ENCODE measurements at regions not wholly inside any gene's neighbourhood (a gene's known extent, or its start where the extent isn't known, plus 50 kb on each side); places are given as distances from the start of the nearest gene placed in this dataset.
A peak's percentile ranks its signal among the peaks of the same experiment; 100 is the strongest.
"Not testable (repeated sequence)": the region's sequence is repeated elsewhere in the genome, so short reads cannot be mapped to it uniquely, and the experiment has no call there.

DNA sequence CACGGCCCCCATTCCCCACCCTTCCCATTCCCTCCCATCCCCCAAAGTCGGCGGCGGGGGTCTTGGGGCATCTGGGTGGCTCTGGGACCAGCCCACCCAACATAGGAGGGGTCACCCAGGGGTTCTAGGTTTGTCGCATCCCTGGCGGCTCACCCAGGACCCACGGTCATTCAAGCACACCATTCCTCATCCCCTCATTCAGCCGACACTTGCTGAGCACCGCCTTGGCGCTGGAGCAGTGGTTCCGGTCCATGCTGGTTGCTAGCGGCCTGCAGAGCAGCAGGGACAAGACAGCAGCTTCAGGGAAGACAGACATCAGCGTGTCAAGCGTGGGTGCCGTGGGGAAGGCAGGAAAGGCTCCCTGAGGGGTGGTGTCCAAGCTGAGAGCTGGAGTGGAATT, 50.5 kb upstream of the OTOS start:
- Mint-ChIP-seq H3K27me3 (peaks cover 31% of the 10 kb centered on the region), H3K9me3 (peaks cover 11 to 22% of the 10 kb centered on the region in 2 donors), H3K4me1 (no peaks in the 10 kb centered on the region), H3K4me3 (no peak overlapping the region), H3K27ac (no peak overlapping the region)
- ATAC-seq (no peak), DNase-seq (no peak)

DNA sequence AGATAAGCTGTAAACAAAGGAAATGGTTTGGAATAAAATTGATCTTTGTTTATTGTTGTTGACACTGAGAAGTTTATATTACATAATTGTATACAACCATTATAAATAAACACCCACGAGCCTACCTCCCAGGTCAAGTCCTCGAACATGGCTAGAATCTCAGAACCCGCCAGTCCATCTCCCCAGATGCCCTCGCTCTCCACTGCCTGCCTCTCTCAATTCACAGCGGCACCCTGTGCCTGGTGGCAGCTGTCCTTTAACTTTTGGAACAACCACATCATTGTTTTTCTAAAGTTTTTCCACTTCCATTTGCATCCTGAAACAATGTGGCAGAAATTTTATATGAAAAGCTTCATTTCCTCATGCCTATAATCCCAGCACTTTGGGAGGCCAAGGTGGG, 52.2 kb upstream of the OTOS start:
- no peak for DNase-seq
- H3K4me1 Mint-ChIP-seq = no peaks in the 10 kb centered on the region
- peaks cover 27% of the 10 kb centered on the region for H3K27me3 Mint-ChIP-seq
- no peak overlapping the region for H3K4me3 Mint-ChIP-seq
- peaks cover 6 to 9% of the 10 kb centered on the region in 2 donors for H3K9me3 Mint-ChIP-seq
- H3K27ac Mint-ChIP-seq = no peak overlapping the region
- no peak for ATAC-seq

DNA sequence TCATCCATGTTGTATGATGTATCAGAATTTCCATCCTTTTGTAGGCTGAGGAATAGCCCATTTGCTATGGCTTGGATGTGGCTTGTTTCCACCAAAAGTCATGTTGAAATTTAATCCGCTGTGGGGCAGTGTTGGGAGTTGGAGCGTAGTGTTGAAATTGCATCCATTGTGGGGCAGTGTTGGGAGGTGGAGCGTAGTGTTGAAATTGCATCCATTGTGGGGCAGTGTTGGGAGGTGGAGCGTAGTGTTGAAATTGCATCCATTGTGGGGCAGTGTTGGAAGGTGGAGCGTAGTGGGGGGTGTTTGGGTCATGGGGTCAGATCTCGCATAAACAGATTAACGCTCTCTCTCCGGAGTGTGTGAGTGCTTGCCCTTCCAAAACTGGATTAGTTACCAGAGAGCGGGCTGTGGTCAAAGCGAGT, 53.9 kb upstream of the OTOS start:
- H3K9me3 Mint-ChIP-seq, ATAC-seq, H3K4me1 Mint-ChIP-seq, DNase-seq, H3K4me3 Mint-ChIP-seq: not testable (repeated sequence)
- peaks cover 24% of the 10 kb centered on the region for H3K27me3 Mint-ChIP-seq
- H3K27ac Mint-ChIP-seq = peak overlapping the region in 1 of 2 donors; percentile 38

DNA sequence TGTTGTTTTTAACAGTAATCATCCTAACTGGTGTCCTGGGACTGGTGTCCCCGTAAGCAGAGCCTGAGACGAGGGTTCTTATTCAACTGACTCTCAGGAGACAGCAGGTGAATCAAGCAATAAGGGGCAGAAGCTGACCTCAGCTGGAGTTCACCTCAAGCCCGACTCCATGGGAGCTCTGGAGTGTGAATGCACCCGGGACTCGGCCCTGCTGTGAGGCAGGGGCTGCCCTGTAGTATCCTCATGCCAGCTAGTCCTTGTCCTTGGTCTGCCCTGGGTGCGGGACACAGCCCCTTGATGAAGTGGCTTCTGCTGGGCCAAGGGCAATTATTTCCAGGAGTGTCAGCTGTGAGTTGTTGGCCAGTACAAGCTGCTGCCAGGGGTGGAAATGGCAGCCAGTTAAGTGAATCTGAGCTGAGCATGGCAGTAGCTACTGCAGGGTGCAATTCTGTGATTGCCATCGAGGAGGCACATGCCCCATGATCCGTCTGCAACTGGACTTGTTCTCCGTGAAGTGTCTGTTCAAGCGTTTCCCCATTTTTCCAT, 54.9 kb upstream of the OTOS start:
- ATAC-seq (no peak), DNase-seq (no peak)
- no peak overlapping the region for H3K4me3 Mint-ChIP-seq
- H3K27me3 Mint-ChIP-seq = peaks cover 24% of the 10 kb centered on the region
- no peaks in the 10 kb centered on the region for H3K4me1 Mint-ChIP-seq
- no peaks in the 10 kb centered on the region for H3K9me3 Mint-ChIP-seq
- H3K27ac Mint-ChIP-seq = no peak overlapping the region

DNA sequence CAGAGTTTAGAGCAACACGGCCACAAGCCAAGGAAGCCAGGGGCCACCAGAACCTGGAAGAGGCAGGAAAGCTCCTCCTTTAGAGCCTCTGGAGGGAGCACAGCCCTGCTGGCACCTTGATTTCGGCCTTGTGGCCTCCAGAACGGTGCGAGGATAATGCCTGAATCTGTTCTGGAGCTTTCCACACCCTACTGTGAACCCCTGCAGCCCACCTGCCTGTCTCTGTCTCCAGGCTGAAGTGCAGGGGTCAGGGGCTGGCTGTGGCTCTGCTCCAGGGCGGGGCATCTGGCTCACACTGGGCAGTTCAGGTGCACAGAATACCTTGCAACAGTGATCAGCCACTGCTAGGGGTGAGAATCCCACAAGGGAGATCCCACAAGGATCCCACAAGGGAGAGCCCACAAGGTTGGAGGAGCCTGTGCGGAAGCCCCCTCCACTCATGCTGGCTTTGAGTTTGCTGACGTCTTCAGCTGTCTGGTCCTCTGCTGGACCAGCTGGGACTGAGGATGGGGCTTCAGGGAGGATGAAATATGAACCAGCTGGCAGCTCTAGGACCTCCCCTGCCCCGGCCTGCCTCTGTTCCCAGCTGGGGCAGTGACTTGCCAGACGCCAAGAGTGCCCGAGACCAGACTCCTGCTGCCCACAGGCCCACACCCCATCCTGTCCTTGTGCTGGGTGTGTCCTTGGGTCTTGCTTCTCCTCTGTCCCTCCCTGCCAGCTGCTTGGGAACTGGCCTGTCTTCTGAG, 56.4 kb upstream of the OTOS start:
- no peak for DNase-seq
- no peak overlapping the region for H3K4me3 Mint-ChIP-seq
- H3K9me3 Mint-ChIP-seq = no peaks in the 10 kb centered on the region
- no peak for ATAC-seq
- H3K27ac Mint-ChIP-seq = no peak overlapping the region
- H3K27me3 Mint-ChIP-seq = peaks cover 29% of the 10 kb centered on the region
- no peaks in the 10 kb centered on the region for H3K4me1 Mint-ChIP-seq

- no peak for DNase-seq
- Mint-ChIP-seq H3K4me1 (no peaks in the 10 kb centered on the region), H3K4me3 (no peak overlapping the region), H3K9me3 (no peaks in the 10 kb centered on the region), H3K27ac (no peak overlapping the region), H3K27me3 (peaks cover 27% of the 10 kb centered on the region)
- no peak for ATAC-seq
These were observed 57.1 kb upstream of the OTOS start for GRCh38 chr2:240197462-240198139.

GRCh38 chr2:240198226-240198625, 57.8 kb upstream of the OTOS start:
- H3K4me3 Mint-ChIP-seq = no peak overlapping the region
- no peaks in the 10 kb centered on the region for H3K4me1 Mint-ChIP-seq
- peaks cover 28% of the 10 kb centered on the region for H3K27me3 Mint-ChIP-seq
- DNase-seq (no peak), ATAC-seq (no peak)
- H3K9me3 Mint-ChIP-seq = no peaks in the 10 kb centered on the region
- H3K27ac Mint-ChIP-seq = no peak overlapping the region

- Mint-ChIP-seq H3K27ac (no peak overlapping the region), H3K4me3 (no peak overlapping the region), H3K27me3 (peaks cover 34% of the 10 kb centered on the region), H3K4me1 (no peaks in the 10 kb centered on the region), H3K9me3 (no peaks in the 10 kb centered on the region)
- DNase-seq (no peak), ATAC-seq (no peak)
These were observed 58.8 kb upstream of the OTOS start for GRCh38 chr2:240199133-240199870.

- no peak overlapping the region for H3K27ac Mint-ChIP-seq
- ATAC-seq (no peak), DNase-seq (no peak)
- peaks cover 9% of the 10 kb centered on the region for H3K4me1 Mint-ChIP-seq
- H3K27me3 Mint-ChIP-seq = peaks cover 45% of the 10 kb centered on the region
- H3K9me3 Mint-ChIP-seq = no peaks in the 10 kb centered on the region
- no peak overlapping the region for H3K4me3 Mint-ChIP-seq
These were observed 60.0 kb upstream of the OTOS start for GRCh38 chr2:240200230-240201051.

DNA sequence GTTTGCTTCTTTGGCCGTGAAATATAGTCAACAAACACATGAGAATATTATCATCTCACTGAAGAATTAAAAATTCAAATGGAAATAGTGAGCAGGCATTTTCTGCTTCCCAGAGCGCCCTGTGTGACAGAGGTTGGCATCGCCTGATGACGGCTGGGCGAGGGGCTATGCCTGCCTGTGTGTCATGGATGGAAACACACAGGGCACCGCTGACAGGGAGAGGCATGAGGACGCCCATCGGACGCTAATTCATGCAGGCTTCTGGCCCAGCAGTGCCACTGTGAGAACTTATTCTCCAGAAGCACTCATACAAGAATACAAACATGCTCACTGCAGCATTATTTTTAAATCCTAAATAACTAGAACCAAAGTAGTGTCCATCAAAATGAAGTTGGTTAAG, 61.4 kb upstream of the OTOS start:
- Mint-ChIP-seq H3K4me3 (no peak overlapping the region), H3K9me3 (no peaks in the 10 kb centered on the region), H3K27ac (no peak overlapping the region), H3K27me3 (peaks cover 40% of the 10 kb centered on the region), H3K4me1 (peaks cover 12% of the 10 kb centered on the region)
- ATAC-seq (no peak), DNase-seq (no peak)

- no peak overlapping the region for H3K4me3 Mint-ChIP-seq
These were observed 62.1 kb upstream of the OTOS start for GRCh38 chr2:240202586-240202985.

DNA sequence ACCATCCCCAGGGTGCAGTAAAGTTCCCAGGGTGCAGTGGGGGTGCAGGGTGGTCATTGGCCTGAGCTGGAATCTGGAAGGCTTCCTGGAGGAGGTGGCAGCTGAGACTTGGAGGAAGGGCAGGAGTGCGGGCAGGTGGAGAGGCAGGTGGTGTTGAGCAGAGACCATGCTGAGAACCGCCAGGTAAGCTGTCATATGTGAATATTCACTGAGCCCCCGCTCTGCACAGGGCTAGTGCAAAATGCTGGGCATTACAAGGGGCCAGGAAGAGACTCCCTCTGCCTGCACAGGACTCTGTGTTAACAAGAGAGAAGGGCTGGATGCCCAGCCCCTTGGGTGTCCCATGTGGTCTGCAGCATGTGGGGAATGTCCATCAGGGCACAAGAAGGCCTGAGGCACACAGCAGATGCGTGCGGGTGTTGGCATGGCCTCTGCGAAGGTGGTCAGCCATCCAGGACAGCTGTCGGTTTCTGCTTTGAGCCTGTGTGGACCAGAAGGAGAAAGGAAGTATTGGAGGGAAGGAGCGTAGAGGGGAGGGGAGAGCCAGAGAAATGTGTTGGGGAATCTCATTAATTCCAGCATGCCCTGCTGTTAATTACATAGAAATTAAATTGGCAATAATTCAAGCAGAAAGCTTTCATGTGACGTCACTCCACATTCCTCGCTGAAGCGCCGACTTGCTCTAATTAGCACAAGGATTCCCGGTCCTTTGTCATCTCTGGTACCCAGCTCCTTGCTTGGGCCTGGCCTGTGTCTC, 62.8 kb upstream of the OTOS start:
- H3K27me3 Mint-ChIP-seq = peaks cover 40% of the 10 kb centered on the region
- no peaks in the 10 kb centered on the region for H3K9me3 Mint-ChIP-seq
- DNase-seq (no peak), ATAC-seq (no peak)
- H3K4me1 Mint-ChIP-seq = peaks cover 12% of the 10 kb centered on the region
- no peak overlapping the region for H3K27ac Mint-ChIP-seq
- no peak overlapping the region for H3K4me3 Mint-ChIP-seq

More at GRCh38 chr2:240202586-240202985, 62.1 kb upstream of the OTOS start:
- peaks cover 12% of the 10 kb centered on the region for H3K4me1 Mint-ChIP-seq
- no peak overlapping the region for H3K27ac Mint-ChIP-seq
- DNase-seq = no peak
- H3K9me3 Mint-ChIP-seq = no peaks in the 10 kb centered on the region
- peaks cover 40% of the 10 kb centered on the region for H3K27me3 Mint-ChIP-seq
- no peak for ATAC-seq

GRCh38 chr2:240203788-240204270, 63.4 kb upstream of the OTOS start:
- H3K27ac Mint-ChIP-seq = no peak overlapping the region
- no peak for DNase-seq
- ATAC-seq = no peak
- H3K9me3 Mint-ChIP-seq = no peaks in the 10 kb centered on the region
- H3K4me1 Mint-ChIP-seq = peaks cover 12% of the 10 kb centered on the region
- no peak overlapping the region for H3K4me3 Mint-ChIP-seq
- H3K27me3 Mint-ChIP-seq = peaks cover 40% of the 10 kb centered on the region

- peaks cover 40% of the 10 kb centered on the region for H3K27me3 Mint-ChIP-seq
These were observed 64.2 kb upstream of the OTOS start for GRCh38 chr2:240204431-240205276.

More at GRCh38 chr2:240204431-240205276, 64.2 kb upstream of the OTOS start:
- Mint-ChIP-seq H3K27ac (no peak overlapping the region), H3K4me3 (no peak overlapping the region), H3K4me1 (peaks cover 12% of the 10 kb centered on the region), H3K9me3 (no peaks in the 10 kb centered on the region)
- DNase-seq = no peak
- ATAC-seq = peak; percentile 11
